Heart right ventricle (tissue), 16 donors: ENCODE measurements at regions not wholly inside any gene's neighbourhood (a gene's known extent, or its start where the extent isn't known, plus 50 kb on each side); places are given as distances from the start of the nearest gene placed in this dataset.

Experiments used
- ATAC-seq, 8 donors: fragments of 200-7000 bp; cut with Tn5 transposase; one replicate each; pipeline ENCODE4 v1.9.1; 2020; ENCODE audit warnings: mild to moderate bottlenecking in 8 of 8, moderate library complexity in 8 of 8, moderate number of reproducible peaks in 1 of 8
- DNase-seq, 2 donors: peaks; one replicate each; pipeline ENCODE4 v3.0.0-alpha.2; 2020
- H3K27ac ChIP-seq, 10 donors: fragments of 200-600 bp; sonication (generic) in 2 of 10; one replicate each; pipeline versions ENCODE4 v1.5.0 to v1.8.0; 2020 to 2022; ENCODE audit warnings: mild to moderate bottlenecking in 3 of 10
- H3K27me3 ChIP-seq, 7 donors: fragments of 200-600 bp; one replicate each; pipeline ENCODE4 v1.8.0; 2021 to 2022; ENCODE audit warnings: mild to moderate bottlenecking in 2 of 7
- H3K36me3 ChIP-seq, 9 donors: fragments of 200-600 bp; sonication (generic) in 1 of 9; one replicate each; pipeline versions ENCODE4 v1.5.0 to v1.8.0; 2020 to 2022; ENCODE audit warnings: mild to moderate bottlenecking in 2 of 9
- H3K4me1 ChIP-seq, 9 donors: fragments of 200-600 bp; sonication (generic) in 1 of 9; one replicate each; pipeline versions ENCODE4 v1.5.0 to v1.8.0; 2020 to 2022; ENCODE audit warnings: mild to moderate bottlenecking in 4 of 9
- H3K4me3 ChIP-seq, 10 donors: fragments of 200-600 bp; sonication (generic) in 2 of 10; one replicate each; pipeline versions ENCODE4 v1.5.0 to v1.8.0; 2020 to 2022; ENCODE audit warnings: mild to moderate bottlenecking in 7 of 10, moderate library complexity in 2 of 10
- H3K9me3 ChIP-seq, 11 donors: fragments of 200-600 bp in 10 of 11; sonication (generic) in 2 of 11; one replicate each; pipeline versions ENCODE4 v1.5.0 to v1.8.0; 2013 to 2022; ENCODE audit warnings: mild to moderate bottlenecking in 2 of 11, control low read depth in 1 of 11, moderate library complexity in 1 of 11
- WGBS, 2 donors: extraction: QIAGEN DNeasy Blood & Tissue Kit; methylation state at CpG; one replicate each; pipeline ENCODE4 v1.1.7; 2013; ENCODE audit warnings: inconsistent platforms in 1 of 2; 5-methylcytosine and 5-hydroxymethylcytosine counted together
- intact Hi-C, 10 donors: fragments of 100-400 bp; cut with DNase I; formaldehyde crosslinking; loops; one replicate each; pipeline versions ENCODE4 v1.11.1 to v1.14.2; 2022
- TF ChIP-seq, protein P1 (sequence below), 9 donors: fragments of 200-600 bp; sonication (generic) in 2 of 9; IDR thresholded peaks; one replicate each; pipeline versions ENCODE4 v1.5.0 to v1.8.0; 2021 to 2022; ENCODE audit warnings: antibody characterized with exemption in 9 of 9, mild to moderate bottlenecking in 5 of 9, moderate library complexity in 1 of 9
- donor health status: Arrhythmogenic right ventricular cardiomyopathy.
- donor health status: ischemic (EF 13 %, LVEDD 7.1; RV severe dilation, severe dysfunction).
- donor health status: healthy with polysubstance abuse.
- donor health status: DM: no; HTN: yes; CAD: no.
- donor health status: DM: no; HTN: no; CAD: no.
- donor health status: ischemic (EF 25% LVEDD 6.9; RV normal size, moderate dysfunction).
- donor health status: ischemic (EF 25% LVEDD 5.7; RV mildly dilated, moderate dysfunction).
- donor health status: healthy.
- donor health status: DM: yes; HTN: yes; CAD: no.
- donor health status: Ischemic cardiomyopathy.
- donor health status: ischemic (EF 35%, LVEDD 5.7; RV mildly dilated, moderate dysfunction).
- donor health status: nonischemic (EF 11% LVEDD 7.7; RV severe dilation, severe dysfunction).
- donor health status: DM: yes; HTN: yes; CAD: no.
- donor health status: PGD.
- donor health status: ischemic (EF 29% LVEDD 5.4; RV normal size, mild dysfunction).
- donor health status: nonischemic (EF 23%, LVEDD 6.1; RV moderate dilation, normal function).

DNA sequence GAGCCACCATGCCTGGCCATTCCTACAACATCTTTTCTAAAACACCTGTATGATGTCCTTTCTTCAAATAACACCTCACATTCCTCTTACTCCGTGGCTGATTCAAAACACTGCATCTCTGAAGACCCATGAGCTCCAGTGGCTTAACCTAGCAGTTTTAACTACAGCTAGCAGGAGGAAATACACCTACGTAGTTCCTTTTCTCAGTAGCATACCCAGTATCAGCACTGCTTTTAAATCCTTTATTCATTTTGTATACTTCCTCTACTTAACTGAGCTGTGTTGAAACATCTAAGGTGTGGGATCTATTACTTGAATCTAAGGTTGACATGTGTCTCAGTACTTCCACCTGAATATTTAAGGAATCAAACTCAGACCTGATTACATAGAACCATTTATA lies 113.6 kb upstream of the CCDC28A start:
- H3K4me1 ChIP-seq, result peaks cover 0 to 16% (median 0%) of the 10 kb centered on the region in 9 donors
- DNase-seq (no peak), ATAC-seq (no peak)
- TF ChIP-seq, protein P1, sequence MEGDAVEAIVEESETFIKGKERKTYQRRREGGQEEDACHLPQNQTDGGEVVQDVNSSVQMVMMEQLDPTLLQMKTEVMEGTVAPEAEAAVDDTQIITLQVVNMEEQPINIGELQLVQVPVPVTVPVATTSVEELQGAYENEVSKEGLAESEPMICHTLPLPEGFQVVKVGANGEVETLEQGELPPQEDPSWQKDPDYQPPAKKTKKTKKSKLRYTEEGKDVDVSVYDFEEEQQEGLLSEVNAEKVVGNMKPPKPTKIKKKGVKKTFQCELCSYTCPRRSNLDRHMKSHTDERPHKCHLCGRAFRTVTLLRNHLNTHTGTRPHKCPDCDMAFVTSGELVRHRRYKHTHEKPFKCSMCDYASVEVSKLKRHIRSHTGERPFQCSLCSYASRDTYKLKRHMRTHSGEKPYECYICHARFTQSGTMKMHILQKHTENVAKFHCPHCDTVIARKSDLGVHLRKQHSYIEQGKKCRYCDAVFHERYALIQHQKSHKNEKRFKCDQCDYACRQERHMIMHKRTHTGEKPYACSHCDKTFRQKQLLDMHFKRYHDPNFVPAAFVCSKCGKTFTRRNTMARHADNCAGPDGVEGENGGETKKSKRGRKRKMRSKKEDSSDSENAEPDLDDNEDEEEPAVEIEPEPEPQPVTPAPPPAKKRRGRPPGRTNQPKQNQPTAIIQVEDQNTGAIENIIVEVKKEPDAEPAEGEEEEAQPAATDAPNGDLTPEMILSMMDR (IDR thresholded peaks at IDR 0.05), result no peak
- no peak overlapping the region for H3K4me3 ChIP-seq
- no peak overlapping the region for H3K27ac ChIP-seq
- 86 to 91% methylated on average over 2 of the region's 2 CpGs for WGBS, 2 donors
- intact Hi-C loops, result no loop called here
- no peaks in the 10 kb centered on the region for H3K27me3 ChIP-seq
- H3K9me3 ChIP-seq, result no peaks in the 10 kb centered on the region
- no peaks in the 10 kb centered on the region for H3K36me3 ChIP-seq

- no peaks in the 10 kb centered on the region for H3K27me3 ChIP-seq
- no peaks in the 10 kb centered on the region for H3K4me1 ChIP-seq
- H3K36me3 ChIP-seq, result no peaks in the 10 kb centered on the region
- intact Hi-C loops, result no loop called here
- no peaks in the 10 kb centered on the region for H3K9me3 ChIP-seq
- WGBS, 2 donors, result 86 to 89% methylated on average over 2 of the region's 2 CpGs
- TF ChIP-seq, protein P1 (IDR thresholded peaks at IDR 0.05), result no peak
- ATAC-seq (no peak), DNase-seq (no peak)
- no peak overlapping the region for H3K4me3 ChIP-seq
- H3K27ac ChIP-seq, result no peak overlapping the region
These were observed 111.1 kb upstream of the CCDC28A start for GRCh38 chr6:138662471-138662870.

- no peak overlapping the region for H3K4me3 ChIP-seq
- 85 to 87% methylated on average over 2 of the region's 2 CpGs for WGBS, 2 donors
- no peaks in the 10 kb centered on the region for H3K9me3 ChIP-seq
- TF ChIP-seq, protein P1 (IDR thresholded peaks at IDR 0.05), result no peak
- no peak overlapping the region for H3K27ac ChIP-seq
- H3K27me3 ChIP-seq, result no peaks in the 10 kb centered on the region
- H3K36me3 ChIP-seq, result no peaks in the 10 kb centered on the region
- intact Hi-C loops, result no loop called here
- ATAC-seq (no peak), DNase-seq (no peak)
- no peaks in the 10 kb centered on the region for H3K4me1 ChIP-seq
These were observed 109.7 kb upstream of the CCDC28A start for GRCh38 chr6:138663892-138664291.

GRCh38 chr6:138664745-138665144 lies 108.8 kb upstream of the CCDC28A start:
- TF ChIP-seq, protein P1 (IDR thresholded peaks at IDR 0.05), result no peak
- no peaks in the 10 kb centered on the region for H3K9me3 ChIP-seq
- ATAC-seq (no peak), DNase-seq (no peak)
- 62 to 86% methylated on average over 2 of the region's 2 CpGs for WGBS, 2 donors
- H3K4me1 ChIP-seq, result no peaks in the 10 kb centered on the region
- H3K4me3 ChIP-seq, result no peak overlapping the region
- intact Hi-C loops, result no loop called here
- H3K27ac ChIP-seq, result no peak overlapping the region
- H3K36me3 ChIP-seq, result no peaks in the 10 kb centered on the region
- no peaks in the 10 kb centered on the region for H3K27me3 ChIP-seq

GRCh38 chr6:138666636-138667035 lies 106.9 kb upstream of the CCDC28A start:
- no peak for ATAC-seq
- H3K27ac ChIP-seq, result no peak overlapping the region
- H3K27me3 ChIP-seq, result no peaks in the 10 kb centered on the region
- no peaks in the 10 kb centered on the region for H3K9me3 ChIP-seq
- no peak for DNase-seq
- no peaks in the 10 kb centered on the region for H3K4me1 ChIP-seq
- 87 to 89% methylated on average over 6 of the region's 6 CpGs for WGBS, 2 donors
- TF ChIP-seq, protein P1 (IDR thresholded peaks at IDR 0.05), result no peak
- H3K36me3 ChIP-seq, result no peaks in the 10 kb centered on the region
- intact Hi-C loops, result no loop called here
- H3K4me3 ChIP-seq, result no peak overlapping the region
